GM18870 (cell line): ENCODE measurements at regions not wholly inside any gene's neighbourhood (a gene's known extent, or its start where the extent isn't known, plus 50 kb on each side); places are given as distances from the start of the nearest gene placed in this dataset.

Experiments
- ATAC-seq: cut with Tn5 transposase; IDR thresholded peaks from one replicate; pipeline ENCODE4 v1.9.1; 2021; ENCODE audit warnings: moderate library complexity; ENCODE audit not compliant: unreplicated experiment

- ATAC-seq, result no peak
Measured at GRCh38 chr16:52056259-52056658, 490.7 kb downstream of the TOX3 start.

GRCh38 chr16:52055381-52055780 is 491.6 kb downstream of the TOX3 start:
- ATAC-seq, result no peak

GRCh38 chr16:52054326-52054725 is 492.6 kb downstream of the TOX3 start:
- no peak for ATAC-seq

GRCh38 chr16:52052818-52053217 is 494.1 kb downstream of the TOX3 start:
- ATAC-seq, result no peak

- ATAC-seq, result no peak
Measured at GRCh38 chr16:52051414-52052172, 495.4 kb downstream of the TOX3 start.

GRCh38 chr16:52050418-52050817 is 496.5 kb downstream of the TOX3 start:
- no peak for ATAC-seq

- ATAC-seq, result no peak
Measured at GRCh38 chr16:52035436-52035835, 511.5 kb downstream of the TOX3 start.

- no peak for ATAC-seq
Measured at GRCh38 chr16:52034830-52035229, 512.1 kb downstream of the TOX3 start.

GRCh38 chr16:52033992-52034391 is 513.0 kb downstream of the TOX3 start:
- no peak for ATAC-seq

- no peak for ATAC-seq
Measured at GRCh38 chr16:52022980-52023379, 524.0 kb downstream of the TOX3 start.

- ATAC-seq, result no peak
Measured at GRCh38 chr16:52022177-52022576, 524.8 kb downstream of the TOX3 start.

- no peak for ATAC-seq
Measured at GRCh38 chr16:52016387-52016786, 530.6 kb downstream of the TOX3 start.

GRCh38 chr16:52005551-52005950 is 541.4 kb downstream of the TOX3 start:
- no peak for ATAC-seq

GRCh38 chr16:52004343-52004742 is 542.6 kb downstream of the TOX3 start:
- no peak for ATAC-seq

GRCh38 chr16:52002026-52002425 is 544.9 kb downstream of the TOX3 start:
- no peak for ATAC-seq

GRCh38 chr16:51996516-51996915 is 550.4 kb downstream of the TOX3 start:
- no peak for ATAC-seq

- ATAC-seq, result no peak
Measured at GRCh38 chr16:51994597-51994996, 552.3 kb downstream of the TOX3 start.

GRCh38 chr16:51989637-51990230 is 557.2 kb downstream of the TOX3 start:
- ATAC-seq, result no peak

GRCh38 chr16:51988977-51989376 is 558.0 kb downstream of the TOX3 start:
- ATAC-seq, result no peak

- no peak for ATAC-seq
Measured at GRCh38 chr16:51987519-51987918, 559.4 kb downstream of the TOX3 start.

GRCh38 chr16:51986717-51987116 is 560.2 kb downstream of the TOX3 start:
- ATAC-seq, result no peak

- no peak for ATAC-seq
Measured at GRCh38 chr16:51986301-51986700, 560.6 kb downstream of the TOX3 start.

- no peak for ATAC-seq
Measured at GRCh38 chr16:51985126-51985525, 561.8 kb downstream of the TOX3 start.
